ENCODE measurements at regions not wholly inside any gene's neighbourhood (a gene's known extent, or its start where the extent isn't known, plus 50 kb on each side); places are given as distances from the start of the nearest gene placed in this dataset.

GRCh38 chrX:121763671-121764070 is 716.3 kb downstream of the GLUD2 start:
- no peak for TF ChIP-seq CTCF (IDR thresholded peaks at IDR 0.05; ENCODE audit: insufficient read depth, low read length, poor library complexity, severe bottlenecking)
- TF ChIP-seq EZH2phosphoT487 (conservative IDR thresholded peaks at IDR 0.05; ENCODE audit: low read length), result no peak
